G401 (cell line): ENCODE measurements at regions not wholly inside any gene's neighbourhood (a gene's known extent, or its start where the extent isn't known, plus 50 kb on each side); places are given as distances from the start of the nearest gene placed in this dataset.
A peak's percentile ranks its signal among the peaks of the same experiment; 100 is the strongest.

Source experiments
- DNase-seq: peaks from one replicate; pipeline ENCODE4 v3.0.0-alpha.2; 2015; ENCODE audit warnings: low spot score
- in situ Hi-C: cut with HindIII; loops from 2 replicates; pipeline ENCODE4 v1.10.0; 2016; ENCODE audit warnings: low sequenced_read_pairs, mixed read lengths

- DNase-seq: no peak
- in situ Hi-C loops: no loop called here
Measured at GRCh38 chr12:113697104-113697503, 225.4 kb upstream of the LHX5 start.

- no peak for DNase-seq
- in situ Hi-C loops: no loop called here
Measured at GRCh38 chr12:113693693-113694092, 222.0 kb upstream of the LHX5 start.

GRCh38 chr12:113689047-113689610, 217.5 kb upstream of the LHX5 start:
- in situ Hi-C loops: no loop called here
- DNase-seq: peak; percentile 61

- in situ Hi-C loops: no loop called here
- DNase-seq: no peak
Measured at GRCh38 chr12:113688313-113688712, 216.6 kb upstream of the LHX5 start.

GRCh38 chr12:113684908-113685782, 213.5 kb upstream of the LHX5 start:
- in situ Hi-C loops: no loop called here
- no peak for DNase-seq

- DNase-seq: no peak
- in situ Hi-C loops: no loop called here
Measured at GRCh38 chr12:113684053-113684907, 212.6 kb upstream of the LHX5 start.

GRCh38 chr12:113683574-113683973, 211.9 kb upstream of the LHX5 start:
- DNase-seq: no peak
- in situ Hi-C loops: no loop called here

GRCh38 chr12:113680868-113681267, 209.2 kb upstream of the LHX5 start:
- DNase-seq: no peak
- in situ Hi-C loops: no loop called here

- in situ Hi-C loops: no loop called here
- no peak for DNase-seq
Measured at GRCh38 chr12:113678223-113679119, 206.8 kb upstream of the LHX5 start.

- no peak for DNase-seq
- in situ Hi-C loops: no loop called here
Measured at GRCh38 chr12:113676547-113676946, 204.9 kb upstream of the LHX5 start.

- no peak for DNase-seq
- in situ Hi-C loops: no loop called here
Measured at GRCh38 chr12:113676117-113676516, 204.4 kb upstream of the LHX5 start.

GRCh38 chr12:113674996-113675395, 203.3 kb upstream of the LHX5 start:
- no peak for DNase-seq
- in situ Hi-C loops: no loop called here

GRCh38 chr12:113674302-113674701, 202.6 kb upstream of the LHX5 start:
- no peak for DNase-seq
- in situ Hi-C loops: no loop called here

GRCh38 chr12:113673458-113674238, 202.0 kb upstream of the LHX5 start:
- in situ Hi-C loops: no loop called here
- DNase-seq: no peak

GRCh38 chr12:113670742-113671141, 199.1 kb upstream of the LHX5 start:
- no peak for DNase-seq
- in situ Hi-C loops: no loop called here

GRCh38 chr12:113667676-113668356, 196.1 kb upstream of the LHX5 start:
- DNase-seq: no peak
- in situ Hi-C loops: no loop called here

GRCh38 chr12:113667095-113667494, 195.4 kb upstream of the LHX5 start:
- DNase-seq: no peak
- in situ Hi-C loops: no loop called here

- in situ Hi-C loops: no loop called here
- no peak for DNase-seq
Measured at GRCh38 chr12:113666223-113666622, 194.6 kb upstream of the LHX5 start.
